Smooth muscle cell (in vitro differentiated cells): ENCODE measurements at regions not wholly inside any gene's neighbourhood (a gene's known extent, or its start where the extent isn't known, plus 50 kb on each side); places are given as distances from the start of the nearest gene placed in this dataset.

Experiments used
- DNase-seq: peaks from one replicate; lab custom pipeline; 2025; ENCODE audit not compliant: unreplicated experiment; lab: John Stamatoyannopoulos, UW
- H2AFZ ChIP-seq: fragments of 200-600 bp; sonication (generic); 2 replicates; pipeline ENCODE4 v1.6.0; 2016; ENCODE audit warnings: antibody characterized with exemption, low read depth, mild to moderate bottlenecking
- H3F3A ChIP-seq: fragments of 200-600 bp; sonication (generic); 2 replicates; pipeline ENCODE4 v1.6.0; 2017; ENCODE audit warnings: antibody characterized with exemption, low read depth
- H3K27ac ChIP-seq: fragments of 200-600 bp; sonication (generic); 2 replicates; pipeline ENCODE4 v1.5.1; 2016; ENCODE audit warnings: low read depth, mild to moderate bottlenecking
- H3K27me3 ChIP-seq: fragments of 200-600 bp; sonication (generic); 2 replicates; pipeline ENCODE4 v1.6.1; 2016; ENCODE audit warnings: low read depth, mild to moderate bottlenecking
- H3K36me3 ChIP-seq: fragments of 200-600 bp; sonication (generic); 2 replicates; pipeline ENCODE4 v1.5.1; 2016; ENCODE audit warnings: low read depth
- H3K4me1 ChIP-seq: fragments of 200-600 bp; sonication (generic); 2 replicates; pipeline ENCODE4 v1.5.1; 2016; ENCODE audit warnings: low read depth
- H3K4me2 ChIP-seq: fragments of 200-600 bp; sonication (generic); 2 replicates; pipeline ENCODE4 v1.6.0; 2016; ENCODE audit warnings: mild to moderate bottlenecking
- H3K4me3 ChIP-seq: fragments of 200-600 bp; sonication (generic); 2 replicates; pipeline ENCODE4 v1.5.1; 2016; ENCODE audit warnings: mild to moderate bottlenecking
- H3K79me2 ChIP-seq: fragments of 200-600 bp; sonication (generic); 2 replicates; pipeline ENCODE4 v1.6.0; 2016; ENCODE audit warnings: low read depth, mild to moderate bottlenecking
- H3K9ac ChIP-seq: fragments of 200-600 bp; sonication (generic); 2 replicates; pipeline ENCODE4 v1.6.0; 2016; ENCODE audit warnings: low read depth
- H3K9me3 ChIP-seq: fragments of 200-600 bp; sonication (generic); replicated peaks from 2 replicates; pipeline ENCODE4 v1.5.1; 2016; ENCODE audit warnings: low read depth
- H4K20me1 ChIP-seq: fragments of 200-600 bp; sonication (generic); 2 replicates; pipeline ENCODE4 v1.6.0; 2016; ENCODE audit warnings: low read depth
- CTCF ChIP-seq: fragments of 200-600 bp; sonication (generic); IDR thresholded peaks from 2 replicates; pipeline ENCODE4 v1.5.1; 2017; ENCODE audit warnings: borderline replicate concordance, mild to moderate bottlenecking, antibody characterized with exemption; ENCODE audit not compliant: insufficient read depth, poor library complexity, severe bottlenecking
- WGBS: methylation state at CpG from one replicate; pipeline ENCODE4 v1.1.7; 2016; ENCODE audit warnings: low lambda C conversion rate; 5-methylcytosine and 5-hydroxymethylcytosine counted together

DNA sequence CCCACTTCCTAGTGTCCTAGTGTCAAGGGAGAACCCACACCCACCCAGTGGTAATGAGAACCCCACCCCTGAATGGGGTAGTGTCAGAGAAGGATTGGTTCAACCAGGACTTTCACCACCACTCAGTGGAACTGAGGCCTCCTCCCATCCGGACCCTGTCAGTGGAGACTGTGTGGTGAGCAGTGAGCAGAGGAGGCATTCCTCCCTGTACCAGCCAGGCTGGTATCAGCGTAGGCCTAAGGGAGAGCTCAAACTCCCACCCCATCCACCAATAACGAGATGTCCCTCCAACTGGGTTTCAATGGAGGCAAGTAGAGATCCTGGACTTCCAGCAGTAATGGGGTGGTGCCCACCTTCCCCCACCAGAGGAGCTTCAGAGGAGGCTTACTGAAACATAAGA is 1171.4 kb downstream of the TBC1D22A start:
- no peak for TF ChIP-seq CTCF
- H3K4me3 ChIP-seq: no peak overlapping the region
- H3K79me2 ChIP-seq: no peaks in the 10 kb centered on the region
- DNase-seq: no peak
- no peaks in the 10 kb centered on the region for H3F3A ChIP-seq
- no peaks in the 10 kb centered on the region for H3K27me3 ChIP-seq
- H3K27ac ChIP-seq: no peak overlapping the region
- no peak overlapping the region for H2AFZ ChIP-seq
- WGBS: 78% methylated on average over 3 of the region's 3 CpGs
- H3K4me1 ChIP-seq: no peaks in the 10 kb centered on the region
- no peaks in the 10 kb centered on the region for H3K36me3 ChIP-seq
- no peak overlapping the region for H3K4me2 ChIP-seq
- H3K9me3 ChIP-seq: no peaks in the 10 kb centered on the region
- H4K20me1 ChIP-seq: no peaks in the 10 kb centered on the region
- H3K9ac ChIP-seq: no peak overlapping the region

GRCh38 chr22:47933226-47933625 is 1170.8 kb downstream of the TBC1D22A start:
- H3K36me3 ChIP-seq: no peaks in the 10 kb centered on the region
- H3K4me1 ChIP-seq: no peaks in the 10 kb centered on the region
- H3K79me2 ChIP-seq: no peaks in the 10 kb centered on the region
- no peak for DNase-seq
- H3K9ac ChIP-seq: no peak overlapping the region
- H3K27ac ChIP-seq: no peak overlapping the region
- no peak overlapping the region for H2AFZ ChIP-seq
- no peak for TF ChIP-seq CTCF
- no peak overlapping the region for H3K4me3 ChIP-seq
- H3F3A ChIP-seq: no peaks in the 10 kb centered on the region
- H3K27me3 ChIP-seq: no peaks in the 10 kb centered on the region
- H3K9me3 ChIP-seq: no peaks in the 10 kb centered on the region
- no peaks in the 10 kb centered on the region for H4K20me1 ChIP-seq
- H3K4me2 ChIP-seq: no peak overlapping the region
- WGBS: 72% methylated on average over 4 of the region's 4 CpGs

- TF ChIP-seq CTCF: no peak
- Histone ChIP-seq H3F3A (no peaks in the 10 kb centered on the region), H3K36me3 (no peaks in the 10 kb centered on the region), H3K9ac (no peak overlapping the region), H3K4me3 (no peak overlapping the region), H3K4me1 (no peaks in the 10 kb centered on the region), H4K20me1 (no peaks in the 10 kb centered on the region), H3K79me2 (no peaks in the 10 kb centered on the region), H3K4me2 (no peak overlapping the region), H3K27me3 (no peaks in the 10 kb centered on the region), H2AFZ (no peak overlapping the region), H3K9me3 (no peaks in the 10 kb centered on the region), H3K27ac (no peak overlapping the region)
- WGBS: 68% methylated on average over 4 of the region's 4 CpGs
- DNase-seq: no peak
These were observed 1167.3 kb downstream of the TBC1D22A start for GRCh38 chr22:47929646-47930185.

GRCh38 chr22:47929073-47929472 is 1166.6 kb downstream of the TBC1D22A start:
- H3K27me3 ChIP-seq: no peaks in the 10 kb centered on the region
- H3K4me2 ChIP-seq: no peak overlapping the region
- no peak for DNase-seq
- no peak overlapping the region for H2AFZ ChIP-seq
- no peaks in the 10 kb centered on the region for H3K79me2 ChIP-seq
- no peak overlapping the region for H3K27ac ChIP-seq
- H3F3A ChIP-seq: no peaks in the 10 kb centered on the region
- no peaks in the 10 kb centered on the region for H3K9me3 ChIP-seq
- no peak overlapping the region for H3K9ac ChIP-seq
- no peak for TF ChIP-seq CTCF
- no peak overlapping the region for H3K4me3 ChIP-seq
- no peaks in the 10 kb centered on the region for H3K36me3 ChIP-seq
- WGBS: 68% methylated on average over 5 of the region's 5 CpGs
- H4K20me1 ChIP-seq: no peaks in the 10 kb centered on the region
- H3K4me1 ChIP-seq: no peaks in the 10 kb centered on the region
